SU-DHL-6 (cell line): ENCODE measurements at regions not wholly inside any gene's neighbourhood (a gene's known extent, or its start where the extent isn't known, plus 50 kb on each side); places are given as distances from the start of the nearest gene placed in this dataset.

Source experiments
- H2AFZ ChIP-seq: fragments of 200-600 bp; sonication (generic); 2 replicates; pipeline ENCODE4 v1.6.1; 2014; ENCODE audit warnings: low read depth, mild to moderate bottlenecking, moderate library complexity, mixed read lengths, antibody characterized with exemption, low read length; ENCODE audit not compliant: severe bottlenecking
- H3F3A ChIP-seq: fragments of 200-600 bp; shearing (Covaris generic); 2 replicates; pipeline ENCODE4 v1.6.0; 2016; ENCODE audit warnings: antibody characterized with exemption, mild to moderate bottlenecking; ENCODE audit not compliant: insufficient read depth
- H3K27ac ChIP-seq: fragments of 200-600 bp; sonication (generic); 2 replicates; pipeline ENCODE4 v1.5.1; 2016; ENCODE audit warnings: low read depth, mild to moderate bottlenecking, low read length, moderate library complexity, mixed read lengths
- H3K27me3 ChIP-seq: fragments of 200-600 bp; sonication (generic), shearing (Covaris generic); 2 replicates; pipeline ENCODE4 v1.6.0; 2014; ENCODE audit warnings: mild to moderate bottlenecking, low read length
- H3K36me3 ChIP-seq: fragments of 200-600 bp; sonication (generic); 2 replicates; pipeline ENCODE4 v1.6.1; 2014; ENCODE audit warnings: mild to moderate bottlenecking, low read length, mixed read lengths
- H3K4me2 ChIP-seq: fragments of 300-600, 200-600 bp; shearing (Covaris generic), sonication (generic); 2 replicates; pipeline ENCODE4 v1.6.0; 2014; ENCODE audit warnings: low read length, low read depth, mild to moderate bottlenecking; ENCODE audit not compliant: poor library complexity, severe bottlenecking
- H3K4me3 ChIP-seq: fragments of 200-600 bp; sonication (generic); 2 replicates; pipeline ENCODE4 v1.5.1; 2014; ENCODE audit warnings: antibody characterized with exemption, low read length, mild to moderate bottlenecking, mixed read lengths; ENCODE audit not compliant: insufficient read depth, poor library complexity, severe bottlenecking
- H3K79me2 ChIP-seq: fragments of 200-600 bp; sonication (generic); 2 replicates; pipeline ENCODE4 v1.6.1; 2014; ENCODE audit warnings: mild to moderate bottlenecking, low read length, moderate library complexity; ENCODE audit not compliant: insufficient read depth
- H3K9ac ChIP-seq: fragments of 200-600 bp; sonication (generic); 2 replicates; pipeline ENCODE4 v1.7.0; 2014; ENCODE audit warnings: mild to moderate bottlenecking, low read length
- H3K9me2 ChIP-seq: fragments of 200-600 bp; sonication (generic); replicated peaks from 2 replicates; pipeline ENCODE4 v1.6.1; 2014; ENCODE audit warnings: low read length; ENCODE audit not compliant: insufficient read depth
- H3K9me3 ChIP-seq: fragments of 200-600 bp; sonication (generic); 2 replicates; pipeline ENCODE4 v1.6.1; 2014; ENCODE audit warnings: low read length, mixed read lengths; ENCODE audit not compliant: insufficient read depth
- H4K20me1 ChIP-seq: fragments of 200-600 bp; sonication (generic); 2 replicates; pipeline ENCODE4 v1.6.1; 2014; ENCODE audit warnings: low read depth, mild to moderate bottlenecking, antibody characterized with exemption, low read length, moderate library complexity, mixed read lengths
- EZH2phosphoT487 ChIP-seq: fragments of 200-600 bp; sonication (generic), shearing (Covaris generic); conservative IDR thresholded peaks from 2 replicates; pipeline ENCODE4 v1.6.1; 2018; ENCODE audit warnings: mild to moderate bottlenecking, antibody characterized with exemption, low read length, moderate library complexity, mixed read lengths
- TF ChIP-seq, protein P1 (sequence below): fragments of 200-600 bp; sonication (generic); IDR thresholded peaks from one replicate; pipeline ENCODE4 v1.5.1; 2017; ENCODE audit warnings: antibody characterized with exemption, mild to moderate bottlenecking, low read length, moderate library complexity; ENCODE audit not compliant: insufficient read depth, poor library complexity, severe bottlenecking

DNA sequence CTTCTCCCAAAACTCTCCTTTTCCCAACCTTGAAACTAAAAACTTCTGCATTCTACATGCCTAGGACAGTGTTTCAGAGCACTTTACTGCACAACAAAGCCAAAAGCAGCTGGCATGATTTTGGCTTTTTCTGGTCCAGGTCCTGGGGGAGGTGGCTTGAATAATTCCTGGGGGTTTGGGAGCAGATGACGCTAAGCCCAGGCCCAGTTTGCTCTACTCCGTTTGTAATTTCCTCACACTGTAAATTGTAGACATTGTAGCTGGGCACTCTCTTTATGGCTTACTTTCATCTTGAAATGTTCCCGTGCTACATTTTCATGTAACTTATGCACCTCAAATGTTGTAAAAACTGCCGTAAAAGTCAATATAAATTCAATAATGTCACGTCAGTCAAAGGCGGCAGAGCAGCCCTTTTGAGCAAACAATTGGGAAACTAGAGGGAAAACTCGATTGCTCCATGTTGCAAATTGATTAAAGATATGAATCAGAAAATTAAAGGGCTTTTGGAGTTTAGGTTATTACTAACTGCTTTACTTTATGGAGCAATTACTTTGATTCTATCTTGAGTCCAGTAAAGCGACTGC is 373.2 kb upstream of the SLC14A2 start:
- Histone ChIP-seq H3K36me3 (no peaks in the 10 kb centered on the region), H3K27ac (no peak overlapping the region), H3K9me3 (no peaks in the 10 kb centered on the region), H4K20me1 (no peaks in the 10 kb centered on the region), H3K9ac (no peak overlapping the region), H3F3A (no peaks in the 10 kb centered on the region), H3K4me3 (no peak overlapping the region), H3K27me3 (no peaks in the 10 kb centered on the region), H3K79me2 (no peaks in the 10 kb centered on the region), H3K9me2 (no peaks in the 10 kb centered on the region), H3K4me2 (no peak overlapping the region), H2AFZ (no peak overlapping the region)
- TF ChIP-seq EZH2phosphoT487 = no peak
- TF ChIP-seq, protein P1, sequence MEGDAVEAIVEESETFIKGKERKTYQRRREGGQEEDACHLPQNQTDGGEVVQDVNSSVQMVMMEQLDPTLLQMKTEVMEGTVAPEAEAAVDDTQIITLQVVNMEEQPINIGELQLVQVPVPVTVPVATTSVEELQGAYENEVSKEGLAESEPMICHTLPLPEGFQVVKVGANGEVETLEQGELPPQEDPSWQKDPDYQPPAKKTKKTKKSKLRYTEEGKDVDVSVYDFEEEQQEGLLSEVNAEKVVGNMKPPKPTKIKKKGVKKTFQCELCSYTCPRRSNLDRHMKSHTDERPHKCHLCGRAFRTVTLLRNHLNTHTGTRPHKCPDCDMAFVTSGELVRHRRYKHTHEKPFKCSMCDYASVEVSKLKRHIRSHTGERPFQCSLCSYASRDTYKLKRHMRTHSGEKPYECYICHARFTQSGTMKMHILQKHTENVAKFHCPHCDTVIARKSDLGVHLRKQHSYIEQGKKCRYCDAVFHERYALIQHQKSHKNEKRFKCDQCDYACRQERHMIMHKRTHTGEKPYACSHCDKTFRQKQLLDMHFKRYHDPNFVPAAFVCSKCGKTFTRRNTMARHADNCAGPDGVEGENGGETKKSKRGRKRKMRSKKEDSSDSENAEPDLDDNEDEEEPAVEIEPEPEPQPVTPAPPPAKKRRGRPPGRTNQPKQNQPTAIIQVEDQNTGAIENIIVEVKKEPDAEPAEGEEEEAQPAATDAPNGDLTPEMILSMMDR = no peak

DNA sequence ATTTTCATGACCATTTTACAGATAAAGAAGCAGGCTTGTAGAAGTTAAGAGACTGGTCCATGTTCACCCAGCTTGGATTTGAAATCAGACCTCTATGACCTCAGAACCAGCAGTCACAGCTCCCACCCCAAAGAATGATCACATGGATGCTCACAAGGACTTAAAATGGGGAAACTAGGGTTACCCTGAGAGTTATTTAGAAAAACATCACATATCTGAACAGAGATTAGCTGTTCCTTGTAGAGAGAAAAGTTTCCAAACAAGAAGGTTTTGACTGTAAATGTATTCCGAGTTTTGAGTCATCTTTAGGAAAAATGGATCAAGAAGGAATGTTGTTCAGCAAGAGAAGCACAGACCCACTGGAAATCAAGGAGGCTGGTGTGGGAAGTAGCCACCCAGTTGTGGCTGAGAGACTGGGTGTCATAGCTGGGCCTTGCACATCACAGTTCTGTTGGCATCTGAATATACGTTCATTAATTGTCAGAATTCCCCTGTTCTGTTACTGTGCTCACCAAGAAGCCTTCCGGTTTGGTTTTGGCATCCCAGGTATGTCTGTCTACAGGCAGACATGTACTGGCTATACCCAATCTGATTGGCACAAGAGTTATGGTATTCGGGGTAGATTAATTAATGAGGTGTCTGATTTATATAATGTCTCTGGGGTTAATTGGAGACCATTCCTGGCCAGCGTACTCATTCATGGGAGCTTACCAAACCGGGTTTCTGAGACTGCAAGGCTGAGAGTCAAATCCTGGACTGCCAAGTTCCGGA is 371.8 kb upstream of the SLC14A2 start:
- H3F3A ChIP-seq = no peaks in the 10 kb centered on the region
- no peaks in the 10 kb centered on the region for H3K79me2 ChIP-seq
- no peaks in the 10 kb centered on the region for H3K27me3 ChIP-seq
- no peak overlapping the region for H3K9ac ChIP-seq
- H3K36me3 ChIP-seq = no peaks in the 10 kb centered on the region
- H3K4me3 ChIP-seq = no peak overlapping the region
- no peaks in the 10 kb centered on the region for H4K20me1 ChIP-seq
- H3K9me2 ChIP-seq = no peaks in the 10 kb centered on the region
- no peak overlapping the region for H2AFZ ChIP-seq
- TF ChIP-seq, protein P1 = no peak
- TF ChIP-seq EZH2phosphoT487 = no peak
- no peak overlapping the region for H3K27ac ChIP-seq
- H3K9me3 ChIP-seq = no peaks in the 10 kb centered on the region
- no peak overlapping the region for H3K4me2 ChIP-seq

DNA sequence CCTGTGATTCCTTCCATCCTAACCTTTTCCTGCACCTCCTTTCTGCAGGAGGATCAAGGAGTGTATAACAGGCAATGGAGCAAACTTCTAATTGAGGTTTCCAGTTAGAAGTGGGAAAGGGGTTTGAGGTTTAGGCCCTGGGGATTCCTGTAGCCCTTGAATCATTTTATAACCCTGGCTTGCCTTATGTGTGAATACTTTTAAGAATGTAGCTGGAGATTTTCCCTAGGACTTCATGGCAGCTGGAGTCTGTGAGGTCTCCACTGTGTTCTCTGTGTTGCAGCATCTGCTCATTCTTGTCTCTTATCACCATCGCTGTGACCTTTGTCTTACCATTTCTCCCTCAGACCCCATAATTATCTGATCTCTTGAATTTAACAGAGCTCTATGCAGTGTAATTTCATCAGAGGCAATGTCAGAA is 370.2 kb upstream of the SLC14A2 start:
- H3K9me2 ChIP-seq = no peaks in the 10 kb centered on the region
- no peaks in the 10 kb centered on the region for H3K9me3 ChIP-seq
- no peaks in the 10 kb centered on the region for H3K79me2 ChIP-seq
- H3K36me3 ChIP-seq = no peaks in the 10 kb centered on the region
- H3K27ac ChIP-seq = no peak overlapping the region
- H3K9ac ChIP-seq = no peak overlapping the region
- no peak overlapping the region for H2AFZ ChIP-seq
- no peaks in the 10 kb centered on the region for H3K27me3 ChIP-seq
- no peak overlapping the region for H3K4me2 ChIP-seq
- no peaks in the 10 kb centered on the region for H3F3A ChIP-seq
- no peak for TF ChIP-seq EZH2phosphoT487
- TF ChIP-seq, protein P1 = no peak
- H3K4me3 ChIP-seq = no peak overlapping the region
- H4K20me1 ChIP-seq = no peaks in the 10 kb centered on the region
